GM19351 (cell line): ENCODE measurements at regions not wholly inside any gene's neighbourhood (a gene's known extent, or its start where the extent isn't known, plus 50 kb on each side); places are given as distances from the start of the nearest gene placed in this dataset.
"Not testable (repeated sequence)": the region's sequence is repeated elsewhere in the genome, so short reads cannot be mapped to it uniquely, and the experiment has no call there.

Experiments used
- ATAC-seq: cut with Tn5 transposase; IDR thresholded peaks from one replicate; pipeline ENCODE4 v1.9.1; 2021; ENCODE audit warnings: mild to moderate bottlenecking, moderate library complexity; ENCODE audit not compliant: unreplicated experiment

DNA sequence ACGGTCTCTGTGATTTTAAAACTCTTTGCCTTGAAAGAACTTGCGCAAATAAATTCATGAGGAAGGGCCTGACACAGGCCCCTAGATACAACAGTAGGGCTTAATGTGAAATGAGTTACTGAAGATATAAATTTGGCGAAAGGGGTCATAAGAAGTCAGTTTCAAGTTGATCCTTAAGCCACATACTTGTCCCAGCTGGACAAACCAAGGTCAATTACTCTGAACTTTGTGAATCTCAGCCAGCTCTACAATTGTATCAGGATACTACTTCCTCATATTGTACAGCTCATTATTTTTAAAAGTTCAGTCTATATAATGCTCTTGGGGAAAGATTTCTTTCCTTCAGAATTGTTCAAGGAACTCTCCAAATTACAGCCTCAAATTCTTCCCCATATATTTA lies 432.8 kb downstream of the METTL4 start:
- ATAC-seq, result no peak

DNA sequence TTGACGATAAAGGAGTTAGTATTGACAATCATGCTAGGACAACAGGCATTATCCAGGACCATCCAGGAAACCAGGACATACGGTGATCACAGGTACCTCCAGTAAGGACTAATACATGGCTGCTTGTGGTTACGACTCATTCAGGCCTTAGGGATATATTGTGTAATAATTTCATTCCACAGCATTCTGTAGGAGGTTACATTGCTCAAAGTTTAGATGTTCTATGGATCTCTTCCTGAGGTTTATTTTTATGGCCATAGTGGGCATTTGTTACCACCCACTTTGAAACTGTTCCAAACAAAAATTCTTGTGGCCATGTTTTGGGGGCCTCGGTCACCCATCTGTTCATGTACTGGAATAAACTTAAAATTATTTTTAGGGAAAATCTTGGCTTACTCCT lies 431.6 kb downstream of the METTL4 start:
- no peak for ATAC-seq

DNA sequence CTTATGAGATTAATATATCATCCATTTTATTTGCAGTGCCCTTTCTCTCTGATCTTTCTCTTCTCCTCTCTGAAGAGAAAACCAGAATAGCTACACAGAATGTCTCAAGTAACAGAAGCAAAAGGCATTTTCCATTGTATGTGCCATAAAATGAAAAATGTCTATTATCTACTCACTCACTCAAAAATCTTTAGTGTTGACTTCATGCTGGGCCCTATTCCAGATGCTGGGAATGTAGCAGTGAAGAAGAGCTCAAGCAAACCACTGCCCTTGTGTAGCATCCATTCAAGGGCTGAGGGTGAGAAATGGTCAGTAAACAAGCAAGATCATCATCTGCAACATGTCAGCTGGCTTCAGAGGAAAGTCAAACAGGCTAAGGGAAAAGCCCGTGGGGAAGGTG lies 427.7 kb downstream of the METTL4 start:
- ATAC-seq, result no peak

DNA sequence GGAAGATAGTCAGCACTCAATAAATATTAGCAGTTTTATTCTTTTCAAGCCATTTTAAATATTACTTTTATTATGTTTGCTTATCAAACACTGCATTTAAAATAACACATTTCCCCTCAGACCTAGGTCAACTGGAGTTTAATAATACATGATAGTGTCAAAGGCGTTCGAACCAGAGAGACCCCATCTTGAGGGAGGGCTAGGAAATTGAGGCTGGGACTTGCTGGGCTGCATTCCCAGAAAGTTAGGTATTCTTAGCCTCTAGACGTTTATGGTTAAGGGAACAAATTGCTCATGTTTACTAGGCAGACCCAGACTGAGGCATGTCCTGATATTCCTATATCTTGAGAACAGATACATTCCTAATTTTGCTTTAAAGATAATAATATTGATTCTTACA lies 426.5 kb downstream of the METTL4 start:
- no peak for ATAC-seq

DNA sequence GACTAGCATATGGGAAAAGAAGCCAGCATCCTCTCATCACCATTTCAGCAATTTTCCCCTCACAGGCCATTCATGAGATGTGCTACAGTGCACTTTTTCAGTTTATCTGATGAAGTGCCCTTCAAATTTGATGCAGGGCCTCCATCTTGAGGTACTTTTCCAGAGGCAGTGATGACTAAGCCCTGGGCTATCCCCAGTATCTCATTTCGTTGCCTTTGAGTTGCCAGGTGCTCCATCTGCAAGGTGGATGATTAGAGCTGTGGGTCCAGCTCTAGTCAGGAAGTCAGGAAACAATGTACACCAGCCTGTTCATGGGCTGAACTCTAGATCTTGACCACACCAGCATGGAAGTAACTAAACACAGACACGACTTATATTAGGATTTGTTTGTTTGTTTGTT lies 425.2 kb downstream of the METTL4 start:
- no peak for ATAC-seq

DNA sequence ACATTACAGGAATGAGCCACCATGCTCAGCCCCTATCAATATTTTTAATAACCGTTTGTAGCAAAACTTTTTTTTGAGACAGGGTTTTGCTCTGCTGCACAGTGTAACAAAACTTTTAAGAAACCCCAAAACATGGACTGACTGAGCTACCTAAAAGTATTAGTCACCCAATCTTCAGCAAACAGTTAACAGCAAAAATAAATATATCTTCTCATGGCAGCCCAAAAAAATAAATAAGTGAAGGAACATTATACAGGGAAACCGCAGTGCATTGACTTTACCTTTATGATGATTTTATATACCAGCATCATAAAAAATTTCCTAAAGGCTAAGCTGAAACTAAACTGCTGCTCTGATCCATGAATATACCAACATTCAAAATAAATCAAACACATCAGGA lies 424.6 kb downstream of the METTL4 start:
- ATAC-seq, result no peak

DNA sequence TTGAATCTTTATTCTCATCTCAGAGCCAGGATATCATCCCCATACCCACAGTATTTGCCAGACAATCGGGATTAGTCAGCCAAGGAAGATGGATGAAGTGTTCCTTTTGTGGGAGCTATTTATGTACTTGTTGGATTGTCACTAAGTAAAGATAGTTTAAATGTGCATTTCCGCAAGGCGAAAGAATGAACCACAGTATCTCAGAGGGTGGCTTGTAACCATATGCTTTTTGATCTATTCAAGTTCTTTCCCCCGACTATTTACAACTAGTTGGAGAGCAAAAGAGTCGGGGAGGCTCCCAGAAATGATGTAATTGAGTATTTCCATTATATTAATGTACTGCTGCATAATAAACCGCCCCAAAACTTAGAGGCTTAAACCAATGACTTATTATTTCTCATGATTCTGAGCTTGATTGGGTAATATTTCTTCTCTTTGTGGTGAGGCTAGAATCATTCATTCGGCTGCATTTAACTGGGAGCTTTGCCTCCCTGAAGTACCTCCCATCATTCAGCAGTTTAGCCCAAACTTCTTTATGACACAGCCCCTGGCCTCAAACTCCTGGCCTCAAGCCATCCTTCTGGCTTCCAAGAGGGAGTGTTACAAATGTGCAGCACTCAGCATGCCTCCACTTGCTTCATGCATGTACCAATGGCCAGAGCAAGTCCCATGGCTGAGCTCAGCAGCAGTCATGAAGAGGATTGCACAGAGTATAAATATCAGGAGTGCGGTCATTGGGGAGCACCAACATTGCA lies 423.7 kb downstream of the METTL4 start:
- no peak for ATAC-seq

DNA sequence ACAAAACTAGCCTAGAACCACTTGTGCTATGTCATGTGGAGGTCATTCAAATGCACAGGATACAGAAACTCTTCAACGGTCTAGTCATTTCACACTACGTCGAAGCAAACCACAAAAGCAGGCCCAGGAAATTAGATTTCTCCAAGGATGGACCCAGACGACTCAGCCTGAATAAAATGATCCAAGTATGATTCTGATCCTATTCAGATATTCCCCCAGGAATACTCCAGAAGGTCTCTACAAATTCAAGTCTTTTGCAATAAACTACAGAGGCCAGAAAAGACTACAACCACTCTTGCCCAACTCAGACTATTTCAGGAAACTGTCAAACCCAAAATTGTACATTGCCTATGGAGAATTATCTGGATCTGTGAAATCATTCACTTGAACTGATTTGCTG lies 422.5 kb downstream of the METTL4 start:
- no peak for ATAC-seq

DNA sequence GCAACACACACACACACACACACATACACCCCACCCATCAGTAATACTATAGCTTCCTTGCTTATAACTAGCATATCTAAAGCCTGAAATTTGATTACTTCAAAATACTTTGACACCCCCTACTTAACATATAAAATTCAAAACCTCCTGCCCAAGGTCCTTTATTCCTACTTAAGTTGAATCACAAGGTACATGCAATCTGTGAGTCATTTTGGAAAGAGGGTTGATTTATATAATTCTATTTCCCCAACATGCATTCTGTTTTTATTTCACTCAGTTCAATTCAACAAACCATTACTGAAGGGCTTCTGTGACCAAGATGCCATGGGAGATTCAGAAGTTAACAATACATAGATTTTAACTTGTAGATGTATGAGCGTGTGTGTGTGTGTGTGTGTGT lies 420.7 kb downstream of the METTL4 start:
- no peak for ATAC-seq

DNA sequence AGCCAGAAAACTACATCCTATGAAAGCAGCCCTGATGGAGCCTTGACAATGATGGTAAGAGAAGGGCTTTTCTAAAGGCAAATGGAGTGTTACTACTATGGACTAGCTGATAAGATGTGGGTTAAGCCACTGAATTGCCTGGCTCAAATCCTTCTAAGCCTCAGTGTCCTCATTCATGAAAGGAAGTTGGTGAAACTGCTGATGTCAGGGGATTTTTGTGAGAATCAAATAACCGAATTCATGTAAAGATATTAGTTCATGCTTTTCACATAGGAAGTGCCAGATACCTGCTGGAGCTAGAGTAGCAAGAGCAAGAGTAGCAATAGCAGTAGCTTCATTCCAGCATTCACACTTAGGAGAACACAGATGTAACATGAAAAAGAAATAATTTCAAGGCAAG lies 417.0 kb downstream of the METTL4 start:
- no peak for ATAC-seq

DNA sequence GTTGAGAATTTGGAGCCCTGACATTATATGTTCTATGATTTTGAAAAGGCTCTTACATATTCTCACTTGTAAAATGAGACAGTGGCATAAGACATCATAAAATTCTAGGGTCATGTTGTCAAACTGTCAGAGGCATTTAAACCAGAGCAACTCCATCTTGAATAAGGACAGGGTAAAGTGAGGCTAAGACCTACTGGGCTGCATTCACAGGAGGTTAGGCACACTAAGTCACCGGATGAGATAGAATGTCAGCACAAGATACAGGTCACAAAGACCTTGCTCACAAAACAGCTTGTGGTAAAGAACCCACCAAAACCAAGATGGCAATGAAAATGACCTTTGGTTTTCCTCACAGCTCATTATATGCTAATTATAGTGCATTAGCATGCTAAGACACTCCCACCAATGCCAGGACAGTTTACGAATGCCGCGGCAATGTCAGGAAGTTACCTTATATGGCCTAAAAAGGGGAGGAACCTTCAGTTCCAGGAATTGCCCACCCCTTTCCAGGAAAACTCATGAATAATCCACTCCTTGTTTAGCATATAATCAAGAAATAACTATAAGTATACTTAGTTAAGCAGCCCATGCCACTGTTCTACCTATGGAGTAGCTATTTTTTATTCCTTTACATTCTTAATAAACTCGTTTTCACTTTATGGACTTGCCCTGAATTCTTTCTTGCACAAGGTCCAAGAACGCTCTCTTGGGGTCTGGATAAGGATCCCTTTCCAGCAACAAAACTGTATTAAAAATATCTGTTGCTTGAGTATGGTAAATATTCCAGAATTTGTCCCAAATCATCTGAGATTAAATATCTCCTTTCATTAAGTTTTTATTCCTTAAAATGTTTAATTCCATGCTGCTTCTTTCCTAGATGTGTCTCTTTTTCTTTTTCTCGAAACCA lies 406.4 kb downstream of the METTL4 start:
- ATAC-seq, result no peak

DNA sequence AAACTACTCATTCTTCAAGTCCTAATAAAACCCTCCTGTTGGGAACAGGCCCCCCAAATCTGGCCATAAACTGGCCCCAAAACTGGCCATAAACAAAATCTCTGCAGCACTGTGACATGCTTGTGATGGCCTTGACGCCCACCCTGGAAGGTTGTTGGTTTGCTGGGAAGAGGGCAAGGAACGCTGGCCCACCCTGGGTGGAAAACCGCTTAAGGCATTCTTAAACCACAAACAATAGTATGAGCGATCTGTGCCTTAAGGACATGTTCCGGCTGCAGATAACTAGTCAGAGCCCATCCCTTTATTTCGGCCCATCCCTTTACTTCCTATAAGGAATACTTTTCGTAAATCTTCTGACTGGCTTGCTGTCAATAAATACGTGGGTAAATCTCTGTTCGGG lies 404.4 kb downstream of the METTL4 start:
- not testable (repeated sequence) for ATAC-seq

DNA sequence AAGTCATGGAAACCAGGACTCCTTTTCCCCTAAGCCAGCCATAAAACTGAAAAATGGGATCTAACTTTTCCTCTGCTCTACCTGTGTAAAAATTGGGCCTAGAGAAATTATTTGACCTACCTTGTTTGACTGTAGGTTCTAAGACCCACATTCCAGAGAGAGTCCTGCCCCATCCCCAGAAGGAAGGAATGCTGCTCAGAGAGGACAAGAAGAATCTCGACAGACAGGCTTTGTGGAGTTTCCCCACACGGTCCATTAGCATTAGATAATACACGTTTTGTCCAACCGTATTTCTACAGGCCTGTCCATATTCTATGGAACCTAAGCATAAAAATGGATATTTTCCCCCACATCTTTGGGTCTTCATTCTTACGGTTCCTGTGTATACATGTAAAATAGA lies 403.3 kb downstream of the METTL4 start:
- ATAC-seq, result no peak

DNA sequence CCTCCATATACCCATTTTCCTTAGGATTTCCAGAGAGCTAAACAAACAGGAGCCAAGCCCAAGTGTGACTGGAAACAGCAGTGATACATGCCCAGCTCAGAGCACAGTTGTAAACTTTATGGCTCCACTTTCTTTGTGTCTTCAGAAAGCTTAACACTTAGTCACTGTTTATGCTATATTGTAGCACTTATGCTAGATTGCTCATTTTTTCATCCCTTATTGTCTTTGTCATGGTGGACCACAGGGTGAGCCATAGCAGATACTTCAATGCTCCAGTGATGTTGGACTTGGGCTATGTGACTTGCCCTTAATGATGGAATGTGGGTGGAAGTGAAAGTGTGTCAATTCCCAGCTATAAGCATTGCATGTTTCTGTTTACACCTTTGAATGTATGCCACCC lies 401.6 kb downstream of the METTL4 start:
- ATAC-seq, result no peak

DNA sequence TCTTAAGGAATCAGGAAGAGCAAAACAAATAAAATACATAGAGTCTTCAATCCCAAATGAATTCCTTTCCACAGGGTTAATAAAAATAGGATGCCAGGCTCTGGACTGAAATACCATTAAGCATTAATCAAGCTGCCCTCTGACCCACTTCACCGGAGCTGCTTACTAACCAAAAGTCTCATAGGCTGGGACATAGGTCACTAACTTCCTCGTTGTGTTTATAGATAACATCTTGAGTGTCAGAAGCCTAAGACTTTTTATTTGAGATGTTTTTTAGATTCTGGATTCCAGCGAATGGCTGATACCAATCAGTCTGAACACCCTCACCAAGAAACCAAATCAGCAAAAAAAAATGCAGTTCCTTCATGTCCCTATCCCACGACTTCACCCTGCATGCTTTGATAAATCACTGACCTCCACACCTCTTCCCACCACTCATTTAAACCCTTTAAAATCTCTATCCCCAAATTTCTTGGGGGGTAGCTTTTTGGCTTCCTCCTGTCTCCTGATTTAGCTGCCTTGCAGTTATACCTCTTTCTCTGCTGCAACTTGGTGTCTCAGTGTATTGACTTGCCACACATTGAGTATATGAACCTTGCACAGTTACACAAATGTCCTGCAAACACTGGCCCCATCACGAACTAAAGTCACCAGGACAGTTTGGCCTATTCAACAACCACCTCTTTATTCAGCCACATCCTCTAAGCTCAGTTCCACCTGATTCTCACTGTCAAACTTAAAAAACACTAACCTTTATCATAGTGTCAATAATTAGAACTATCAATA lies 399.3 kb downstream of the METTL4 start:
- ATAC-seq, result no peak

DNA sequence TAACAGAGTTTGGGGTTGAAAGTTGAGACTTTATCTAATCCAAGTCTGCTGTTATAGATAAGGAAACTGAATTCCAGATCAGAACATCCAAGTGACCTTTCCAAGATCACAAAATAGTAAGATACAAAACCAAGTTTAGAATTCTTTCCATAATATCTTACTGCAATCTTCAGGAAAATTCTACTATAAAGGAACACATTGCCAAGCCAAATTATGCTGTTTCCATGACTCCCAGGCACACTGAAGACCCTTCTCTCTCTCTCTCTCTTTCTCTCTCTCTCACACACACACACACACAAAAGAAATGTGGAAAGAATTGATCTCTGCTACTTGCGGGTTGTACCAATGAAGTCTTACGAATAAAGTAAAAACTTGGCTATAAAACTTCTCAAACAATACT lies 398.4 kb downstream of the METTL4 start:
- ATAC-seq, result no peak

DNA sequence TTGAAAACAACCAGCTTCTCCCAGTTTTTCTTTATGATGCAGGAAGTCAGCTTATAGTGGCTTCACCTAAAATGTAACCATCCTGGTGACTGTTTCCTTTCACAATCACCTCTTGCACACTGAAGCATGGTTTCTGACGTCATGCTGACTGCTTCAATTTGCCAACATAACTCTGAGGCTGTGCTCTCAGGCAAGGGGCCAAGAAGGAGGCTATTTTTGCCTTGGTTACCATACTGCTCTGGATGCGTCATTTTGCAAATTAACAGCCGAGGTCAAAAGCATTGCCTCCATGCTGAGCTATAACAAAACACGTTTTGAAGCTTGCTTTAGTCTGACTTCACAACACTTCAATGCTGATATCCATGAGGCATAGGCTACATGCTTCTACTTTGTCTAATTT lies 397.8 kb downstream of the METTL4 start:
- no peak for ATAC-seq

DNA sequence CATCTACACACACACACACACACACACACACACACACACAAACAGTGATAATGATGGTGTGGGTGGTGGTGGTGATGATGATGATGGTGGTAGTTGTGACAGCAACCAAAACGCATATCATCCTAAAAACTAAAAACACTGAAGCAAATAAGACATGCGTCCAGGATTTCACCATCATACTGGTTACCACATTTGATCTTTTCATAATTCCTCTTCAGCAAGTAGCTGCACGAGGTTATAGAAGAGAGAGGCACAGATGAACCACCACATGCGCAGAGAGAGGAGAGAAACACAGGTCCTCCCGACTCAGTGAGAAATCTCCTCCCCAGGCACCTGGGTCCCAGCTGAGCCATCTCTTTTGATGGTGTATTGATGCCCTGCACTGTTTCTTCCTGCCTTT lies 393.3 kb downstream of the METTL4 start:
- ATAC-seq, result no peak

DNA sequence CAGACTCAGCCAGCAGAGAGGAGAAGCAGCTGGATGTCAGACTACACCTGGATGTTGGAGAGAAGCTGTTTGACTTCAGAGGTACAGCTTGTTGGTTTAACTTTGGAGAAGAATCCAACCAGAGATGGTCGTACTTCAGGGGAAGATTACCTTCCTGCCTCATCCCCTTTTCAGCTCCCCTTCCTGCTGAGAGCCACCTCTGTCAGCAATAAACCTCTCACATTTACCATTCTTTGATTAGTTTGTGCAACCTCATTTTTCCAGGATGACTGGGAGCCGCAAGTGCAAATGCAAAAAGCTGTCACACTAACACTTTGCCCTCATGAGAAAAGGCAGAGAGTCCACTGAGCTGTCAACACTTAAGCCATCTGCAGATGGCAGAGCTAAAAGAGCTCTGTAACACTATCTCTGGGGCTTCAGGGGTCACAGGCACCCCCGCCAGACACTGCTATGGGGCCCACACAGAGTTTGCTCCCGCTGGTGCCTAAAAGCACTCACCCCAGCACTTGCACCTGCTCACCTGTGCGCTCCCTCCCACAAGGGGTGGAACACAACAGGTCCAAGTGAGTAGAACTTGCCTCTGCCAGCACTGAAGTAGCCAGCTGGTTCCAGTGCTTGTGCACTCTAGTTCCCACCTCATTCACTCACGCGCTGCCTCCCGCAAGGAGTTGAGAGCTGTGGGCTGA lies 391.7 kb downstream of the METTL4 start:
- no peak for ATAC-seq

DNA sequence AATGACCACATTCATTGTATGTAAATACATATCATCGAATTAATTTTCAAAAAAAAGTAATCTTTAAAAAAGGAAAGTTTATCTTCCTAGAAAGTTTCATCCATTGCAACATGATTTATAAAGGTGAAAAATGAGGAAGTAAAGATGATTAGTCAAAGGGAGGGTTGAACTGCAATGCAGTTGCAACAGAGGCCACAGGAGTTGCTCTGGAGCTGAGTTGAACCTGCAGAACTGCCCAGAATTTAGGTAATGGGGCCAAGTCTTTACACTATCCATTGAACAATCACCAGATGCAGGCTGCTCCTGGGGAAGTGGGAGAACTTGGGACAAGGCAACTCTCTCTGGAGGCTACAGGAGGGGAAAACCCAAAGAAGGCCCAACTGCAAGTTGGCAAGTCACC lies 390.7 kb downstream of the METTL4 start:
- no peak for ATAC-seq

DNA sequence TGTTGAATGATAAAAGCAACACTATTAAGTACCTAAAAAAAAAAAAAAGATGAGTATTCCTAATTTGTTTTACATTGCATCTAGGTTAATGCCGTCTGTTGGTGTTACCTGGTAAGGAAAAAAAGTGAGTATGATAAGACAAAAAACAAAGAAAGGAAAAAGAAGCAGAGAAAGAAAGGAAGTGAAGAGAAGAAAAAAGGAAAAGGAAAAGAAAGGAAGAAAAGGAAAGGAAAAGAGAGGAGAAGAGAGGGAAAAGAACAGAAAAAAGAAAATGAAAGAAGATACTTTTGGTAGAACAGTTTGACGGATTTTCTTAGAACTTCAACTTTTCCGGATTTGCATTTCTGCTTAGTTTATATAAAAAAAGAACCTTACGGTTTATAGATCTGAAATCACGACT lies 387.9 kb downstream of the METTL4 start:
- no peak for ATAC-seq
